ENCODE measurements at regions not wholly inside any gene's neighbourhood (a gene's known extent, or its start where the extent isn't known, plus 50 kb on each side); places are given as distances from the start of the nearest gene placed in this dataset.
"Not testable (repeated sequence)": the region's sequence is repeated elsewhere in the genome, so short reads cannot be mapped to it uniquely, and the experiment has no call there.

- intact Hi-C loops (cut with micrococcal nuclease) = no loop called here
These were observed 163.5 kb downstream of the MC4R start for GRCh38 chr18:60209042-60209441.

GRCh38 chr18:60202708-60203107, 169.9 kb downstream of the MC4R start:
- intact Hi-C loops (cut with micrococcal nuclease) = no loop called here

- intact Hi-C loops (cut with micrococcal nuclease) = no loop called here
These were observed 172.0 kb downstream of the MC4R start for GRCh38 chr18:60200558-60200957.

GRCh38 chr18:60199505-60199904, 173.1 kb downstream of the MC4R start:
- intact Hi-C loops (cut with micrococcal nuclease) = no loop called here

GRCh38 chr18:60197671-60198462, 174.7 kb downstream of the MC4R start:
- intact Hi-C loops (cut with micrococcal nuclease) = no loop called here

GRCh38 chr18:60196836-60197606, 175.6 kb downstream of the MC4R start:
- intact Hi-C loops (cut with micrococcal nuclease) = no loop called here

GRCh38 chr18:60193780-60194179, 178.8 kb downstream of the MC4R start:
- intact Hi-C loops (cut with micrococcal nuclease) = no loop called here

- intact Hi-C loops (cut with micrococcal nuclease) = no loop called here
These were observed 180.6 kb downstream of the MC4R start for GRCh38 chr18:60191926-60192325.

- intact Hi-C loops (cut with micrococcal nuclease) = no loop called here
These were observed 182.7 kb downstream of the MC4R start for GRCh38 chr18:60189856-60190255.

GRCh38 chr18:60188958-60189357, 183.6 kb downstream of the MC4R start:
- intact Hi-C loops (cut with micrococcal nuclease) = no loop called here

- intact Hi-C loops (cut with micrococcal nuclease) = no loop called here
These were observed 190.4 kb downstream of the MC4R start for GRCh38 chr18:60182223-60182622.

- intact Hi-C loops (cut with micrococcal nuclease) = no loop called here
These were observed 191.9 kb downstream of the MC4R start for GRCh38 chr18:60180671-60181070.

GRCh38 chr18:60178224-60178623, 194.4 kb downstream of the MC4R start:
- intact Hi-C loops (cut with micrococcal nuclease) = not testable (repeated sequence)

- intact Hi-C loops (cut with micrococcal nuclease) = no loop called here
These were observed 196.3 kb downstream of the MC4R start for GRCh38 chr18:60176259-60176658.

- intact Hi-C loops (cut with micrococcal nuclease) = no loop called here
These were observed 197.7 kb downstream of the MC4R start for GRCh38 chr18:60174832-60175231.

- intact Hi-C loops (cut with micrococcal nuclease) = no loop called here
These were observed 200.5 kb downstream of the MC4R start for GRCh38 chr18:60172030-60172429.

- intact Hi-C loops (cut with micrococcal nuclease) = no loop called here
These were observed 209.0 kb downstream of the MC4R start for GRCh38 chr18:60163622-60164021.

GRCh38 chr18:60162388-60162787, 210.2 kb downstream of the MC4R start:
- intact Hi-C loops (cut with micrococcal nuclease) = no loop called here

GRCh38 chr18:60157810-60158209, 214.8 kb downstream of the MC4R start:
- intact Hi-C loops (cut with micrococcal nuclease) = no loop called here

- intact Hi-C loops (cut with micrococcal nuclease) = no loop called here
These were observed 219.2 kb downstream of the MC4R start for GRCh38 chr18:60153376-60153775.

GRCh38 chr18:60149316-60149715, 223.3 kb downstream of the MC4R start:
- intact Hi-C loops (cut with micrococcal nuclease) = no loop called here

GRCh38 chr18:60147323-60147722, 225.3 kb downstream of the MC4R start:
- intact Hi-C loops (cut with micrococcal nuclease) = no loop called here

Data from T-helper 1 cell treated with Interleukin-12 subunit alpha and Interleukin-12 subunit beta and Interleukin-4 antibody, amounts not matched to agents 30 ng/mL and 1 ng/mL, for 36 hours (primary cell).